NCI-H2107 treated with DMSO at 0.1 percent for 48 hours (cell line): ENCODE measurements at regions not wholly inside any gene's neighbourhood (a gene's known extent, or its start where the extent isn't known, plus 50 kb on each side); places are given as distances from the start of the nearest gene placed in this dataset.
"Not testable (repeated sequence)": the region's sequence is repeated elsewhere in the genome, so short reads cannot be mapped to it uniquely, and the experiment has no call there.

Source experiments
- DNase-seq: peaks from one replicate; lab custom pipeline; 2025; ENCODE audit not compliant: unreplicated experiment; lab: John Stamatoyannopoulos, UW

- DNase-seq: no peak
Observed at GRCh38 chr22:48301421-48301820, 1526.3 kb downstream of the BRD1 start.

GRCh38 chr22:48300877-48301276 is 1526.8 kb downstream of the BRD1 start:
- no peak for DNase-seq

- DNase-seq: no peak
Observed at GRCh38 chr22:48299801-48300200, 1527.9 kb downstream of the BRD1 start.

- DNase-seq: no peak
Observed at GRCh38 chr22:48299124-48299523, 1528.5 kb downstream of the BRD1 start.

- DNase-seq: no peak
Observed at GRCh38 chr22:48297296-48297695, 1530.4 kb downstream of the BRD1 start.

- DNase-seq: not testable (repeated sequence)
Observed at GRCh38 chr22:48289954-48290353, 1527.5 kb downstream of the TBC1D22A start.

GRCh38 chr22:48288376-48288940 is 1526.0 kb downstream of the TBC1D22A start:
- DNase-seq: no peak

GRCh38 chr22:48287031-48287430 is 1524.6 kb downstream of the TBC1D22A start:
- DNase-seq: no peak

- DNase-seq: no peak
Observed at GRCh38 chr22:48284671-48285070, 1522.2 kb downstream of the TBC1D22A start.

GRCh38 chr22:48282804-48283203 is 1520.4 kb downstream of the TBC1D22A start:
- DNase-seq: no peak

GRCh38 chr22:48279461-48279756 is 1517.0 kb downstream of the TBC1D22A start:
- DNase-seq: no peak

GRCh38 chr22:48278620-48279460 is 1516.4 kb downstream of the TBC1D22A start:
- no peak for DNase-seq

GRCh38 chr22:48277868-48278581 is 1515.6 kb downstream of the TBC1D22A start:
- no peak for DNase-seq

GRCh38 chr22:48276994-48277867 is 1514.8 kb downstream of the TBC1D22A start:
- DNase-seq: no peak

GRCh38 chr22:48275412-48275811 is 1513.0 kb downstream of the TBC1D22A start:
- no peak for DNase-seq

- no peak for DNase-seq
Observed at GRCh38 chr22:48270731-48271130, 1508.3 kb downstream of the TBC1D22A start.

GRCh38 chr22:48268771-48269552 is 1506.5 kb downstream of the TBC1D22A start:
- no peak for DNase-seq

GRCh38 chr22:48268293-48268692 is 1505.8 kb downstream of the TBC1D22A start:
- no peak for DNase-seq

- no peak for DNase-seq
Observed at GRCh38 chr22:48267681-48268080, 1505.2 kb downstream of the TBC1D22A start.

- no peak for DNase-seq
Observed at GRCh38 chr22:48265000-48265625, 1502.7 kb downstream of the TBC1D22A start.
